ENCODE measurements at regions not wholly inside any gene's neighbourhood (a gene's known extent, or its start where the extent isn't known, plus 50 kb on each side); places are given as distances from the start of the nearest gene placed in this dataset.

- Histone ChIP-seq H3K27me3 (ENCODE audit: control insufficient read depth, insufficient read depth, low read length) (no peaks in the 10 kb centered on the region), H3K4me1 (ENCODE audit: control insufficient read depth, insufficient read depth, low read length) (no peaks in the 10 kb centered on the region), H3K9me3 (ENCODE audit: control insufficient read depth, insufficient read depth, low read length) (peaks cover 2% of the 10 kb centered on the region), H3K4me3 (ENCODE audit: low read length) (no peak overlapping the region), H3K27ac (ENCODE audit: low read length) (no peak overlapping the region), H3K36me3 (ENCODE audit: control insufficient read depth, insufficient read depth, low read length) (no peaks in the 10 kb centered on the region)
- intact Hi-C loops (cut with micrococcal nuclease): no loop called here
- Mint-ChIP-seq H3K9me3 (peaks cover 12 to 17% of the 10 kb centered on the region in 2 donors), H3K27ac (no peak overlapping the region), H3K27me3 (ENCODE audit: low read depth in 2 of 2) (no peaks in the 10 kb centered on the region), H3K4me1 (no peaks in the 10 kb centered on the region), H3K4me3 (no peak overlapping the region), H3K36me3 (no peaks in the 10 kb centered on the region)
- TF ChIP-seq CTCF (IDR thresholded peaks at IDR 0.05): no peak
- ATAC-seq: no peak
- DNase-seq: no peak
Measured at GRCh38 chr4:187576751-187577150, 418.8 kb upstream of the ZFP42 start.

- WGBS (ENCODE audit: insufficient coverage): 83% methylated on average over 6 of the region's 6 CpGs
- no peak overlapping the region for H3K27ac Mint-ChIP-seq
- peaks cover 9 to 15% of the 10 kb centered on the region in 2 donors for H3K9me3 Mint-ChIP-seq
- Histone ChIP-seq H3K27me3 (ENCODE audit: control insufficient read depth, insufficient read depth, low read length) (no peaks in the 10 kb centered on the region), H3K36me3 (ENCODE audit: control insufficient read depth, insufficient read depth, low read length) (no peaks in the 10 kb centered on the region), H3K4me1 (ENCODE audit: control insufficient read depth, insufficient read depth, low read length) (no peaks in the 10 kb centered on the region), H3K9me3 (ENCODE audit: control insufficient read depth, insufficient read depth, low read length) (no peaks in the 10 kb centered on the region), H3K4me3 (ENCODE audit: low read length) (no peak overlapping the region), H3K27ac (ENCODE audit: low read length) (no peak overlapping the region)
- no peaks in the 10 kb centered on the region for H3K4me1 Mint-ChIP-seq
- no peak for ATAC-seq
- intact Hi-C loops (cut with micrococcal nuclease): no loop called here
- DNase-seq: no peak
- no peak overlapping the region for H3K4me3 Mint-ChIP-seq
- H3K36me3 Mint-ChIP-seq: no peaks in the 10 kb centered on the region
- no peak for TF ChIP-seq CTCF (IDR thresholded peaks at IDR 0.05)
- no peaks in the 10 kb centered on the region for H3K27me3 Mint-ChIP-seq (ENCODE audit: low read depth in 2 of 2)
Measured at GRCh38 chr4:187577941-187578480, 417.6 kb upstream of the ZFP42 start.

GRCh38 chr4:187586892-187587291 is 408.7 kb upstream of the ZFP42 start:
- 78% methylated on average over 6 of the region's 7 CpGs for WGBS (ENCODE audit: insufficient coverage)
- ATAC-seq: no peak
- no peak overlapping the region for H3K4me3 Mint-ChIP-seq

More at GRCh38 chr4:187586892-187587291, 408.7 kb upstream of the ZFP42 start:
- H3K27me3 Mint-ChIP-seq (ENCODE audit: low read depth in 2 of 2): no peaks in the 10 kb centered on the region
- H3K27ac ChIP-seq (ENCODE audit: low read length): no peak overlapping the region
- no peak overlapping the region for H3K4me3 ChIP-seq (ENCODE audit: low read length)
- peaks cover 9% of the 10 kb centered on the region for H3K36me3 Mint-ChIP-seq
- H3K9me3 ChIP-seq (ENCODE audit: control insufficient read depth, insufficient read depth, low read length): no peaks in the 10 kb centered on the region
- no peak for TF ChIP-seq CTCF (IDR thresholded peaks at IDR 0.05)
- intact Hi-C loops (cut with micrococcal nuclease): no loop called here
- H3K4me1 ChIP-seq (ENCODE audit: control insufficient read depth, insufficient read depth, low read length): no peaks in the 10 kb centered on the region
- no peaks in the 10 kb centered on the region for H3K27me3 ChIP-seq (ENCODE audit: control insufficient read depth, insufficient read depth, low read length)
- no peak overlapping the region for H3K27ac Mint-ChIP-seq
- DNase-seq: no peak
- H3K4me1 Mint-ChIP-seq: no peaks in the 10 kb centered on the region
- no peaks in the 10 kb centered on the region for H3K36me3 ChIP-seq (ENCODE audit: control insufficient read depth, insufficient read depth, low read length)
- H3K9me3 Mint-ChIP-seq: peaks cover 2 to 11% of the 10 kb centered on the region in 2 donors
